GM12878 (cell line): ENCODE measurements at regions not wholly inside any gene's neighbourhood (a gene's known extent, or its start where the extent isn't known, plus 50 kb on each side); places are given as distances from the start of the nearest gene placed in this dataset.

Experiments
- ATAC-seq: fragments of 200-7000 bp; cut with Tn5 transposase; 3 replicates; pipeline ENCODE4 v1.9.1; 2020; ENCODE audit warnings: mild to moderate bottlenecking, moderate library complexity
- BruUV-seq: library from RNA; stranded (reverse); fragments of 400-500 nt; replicated peaks from 2 replicates; lab custom pipeline; 2021; lab: Mats Ljungman, UMichigan
- CTCF ChIA-PET: fragments of 300-600 bp; sonication (Branson Sonifier 250); formaldehyde crosslinking; extraction: SDS; loops from one replicate; lab custom pipeline; 2021; ENCODE audit warnings: inconsistent platforms; lab: Yijun Ruan, JAX
- POLR2A ChIA-PET: fragments of 350-600 bp; formaldehyde crosslinking; extraction: SDS; loops from one replicate; lab custom pipeline; 2021; ENCODE audit warnings: inconsistent platforms; lab: Charles Lee
- RAD21 ChIA-PET: fragments of 300-600 bp; sonication (Branson Sonifier 250); formaldehyde crosslinking; loops from one replicate; lab custom pipeline; 2023; ENCODE audit warnings: antibody characterized with exemption; ENCODE audit not compliant: unreplicated experiment; lab: Charles Lee
- SMC1A ChIA-PET: fragments of 300-600 bp; sonication (Branson Sonifier 250); formaldehyde crosslinking; loops from one replicate; lab custom pipeline; 2023; ENCODE audit not compliant: unreplicated experiment, uncharacterized antibody; lab: Charles Lee
- DNase-seq: peaks from one replicate; pipeline ENCODE4 v3.0.0-alpha.2; 2011; ENCODE audit warnings: low read depth, low spot score
- FAIRE-seq: peaks from 3 replicates; lab custom pipeline; 2011; peaks lifted over from hg19 to GRCh38; lab: Jason Lieb, UNC
- H2AFZ ChIP-seq: 2 replicates; pipeline ENCODE4 v1.6.0; 2011; ENCODE audit warnings: low read depth, low read length, control low read depth; ENCODE audit not compliant: control insufficient read depth
- H3K27ac ChIP-seq: 2 replicates; pipeline ENCODE4 v1.5.1; 2011; ENCODE audit warnings: control low read depth; ENCODE audit not compliant: control insufficient read depth, insufficient read depth
- H3K27me3 ChIP-seq, 2 experiments: replicated peaks in 1 of 2; 2 replicates each; pipeline versions ENCODE4 v1.6.0 to v1.6.1; 2011; ENCODE audit warnings: low read length in 1 of 2; ENCODE audit not compliant: control insufficient read depth in 2 of 2, insufficient read depth in 2 of 2
- H3K36me3 ChIP-seq, 2 experiments: 2 replicates each; pipeline ENCODE4 v1.5.1; 2011; ENCODE audit warnings: low read length in 1 of 2; ENCODE audit not compliant: control insufficient read depth in 2 of 2, insufficient read depth in 2 of 2
- H3K4me1 ChIP-seq: 2 replicates; pipeline ENCODE4 v1.6.1; 2011; ENCODE audit warnings: mild to moderate bottlenecking, low read length, moderate library complexity, mixed read lengths; ENCODE audit not compliant: control insufficient read depth, insufficient read depth
- H3K4me2 ChIP-seq: 2 replicates; pipeline ENCODE4 v1.6.0; 2011; ENCODE audit warnings: control low read depth; ENCODE audit not compliant: control insufficient read depth, insufficient read depth
- H3K4me3 ChIP-seq: fragments of 200-600 bp; sonication (generic); 2 replicates; pipeline ENCODE4 v1.5.1; 2016
- H3K79me2 ChIP-seq: 2 replicates; pipeline ENCODE4 v1.6.0; 2011; ENCODE audit warnings: low read length; ENCODE audit not compliant: control insufficient read depth, insufficient read depth
- H3K9ac ChIP-seq: 2 replicates; pipeline ENCODE4 v1.8.0; 2011; ENCODE audit warnings: low read length, control low read depth, mixed read lengths; ENCODE audit not compliant: control insufficient read depth, insufficient read depth
- H3K9me3 ChIP-seq: replicated peaks from 3 replicates; pipeline ENCODE4 v1.5.1; 2011; ENCODE audit warnings: mild to moderate bottlenecking, low read length; ENCODE audit not compliant: control insufficient read depth, insufficient read depth
- H4K20me1 ChIP-seq: 2 replicates; pipeline ENCODE4 v1.6.0; 2011; ENCODE audit not compliant: control insufficient read depth, insufficient read depth
- ASH2L ChIP-seq: fragments of 300-600, 200-600 bp; sonication (generic); IDR thresholded peaks from 2 replicates; pipeline ENCODE4 v1.6.1; 2017; ENCODE audit warnings: low read depth, mild to moderate bottlenecking, borderline replicate concordance
- NBN ChIP-seq: fragments of 450-650 bp; IDR thresholded peaks from 2 replicates; pipeline ENCODE4 v1.6.1; 2016
- RELA ChIP-seq: fragments of 450-650 bp; IDR thresholded peaks from 2 replicates; pipeline ENCODE4 v1.8.0; 2014; ENCODE audit warnings: borderline replicate concordance; ENCODE audit not compliant: partially characterized antibody
- WGBS: methylation state at CpG from one replicate; pipeline ENCODE4 v1.1.6; 2016; ENCODE audit warnings: low lambda C conversion rate; ENCODE audit not compliant: insufficient replicate concordance, insufficient coverage; ENCODE audit errors: missing lambda C conversion rate; 5-methylcytosine and 5-hydroxymethylcytosine counted together
- in situ Hi-C: fragments of 300-500 bp; cut with MboI; formaldehyde crosslinking; loops from 9 replicates; pipeline ENCODE4 v1.14.3; 2018; ENCODE audit warnings: mixed read lengths
- intact Hi-C: fragments of 100-400 bp; cut with micrococcal nuclease; formaldehyde crosslinking; loops from one replicate; pipeline ENCODE4 v1.14.2; 2022; ENCODE audit not compliant: unreplicated experiment
- TF ChIP-seq, protein P1 (sequence below): fragments of 450-650 bp; IDR thresholded peaks from 2 replicates; pipeline ENCODE4 v1.6.1; 2017; ENCODE audit warnings: mild to moderate bottlenecking, moderate library complexity

DNA sequence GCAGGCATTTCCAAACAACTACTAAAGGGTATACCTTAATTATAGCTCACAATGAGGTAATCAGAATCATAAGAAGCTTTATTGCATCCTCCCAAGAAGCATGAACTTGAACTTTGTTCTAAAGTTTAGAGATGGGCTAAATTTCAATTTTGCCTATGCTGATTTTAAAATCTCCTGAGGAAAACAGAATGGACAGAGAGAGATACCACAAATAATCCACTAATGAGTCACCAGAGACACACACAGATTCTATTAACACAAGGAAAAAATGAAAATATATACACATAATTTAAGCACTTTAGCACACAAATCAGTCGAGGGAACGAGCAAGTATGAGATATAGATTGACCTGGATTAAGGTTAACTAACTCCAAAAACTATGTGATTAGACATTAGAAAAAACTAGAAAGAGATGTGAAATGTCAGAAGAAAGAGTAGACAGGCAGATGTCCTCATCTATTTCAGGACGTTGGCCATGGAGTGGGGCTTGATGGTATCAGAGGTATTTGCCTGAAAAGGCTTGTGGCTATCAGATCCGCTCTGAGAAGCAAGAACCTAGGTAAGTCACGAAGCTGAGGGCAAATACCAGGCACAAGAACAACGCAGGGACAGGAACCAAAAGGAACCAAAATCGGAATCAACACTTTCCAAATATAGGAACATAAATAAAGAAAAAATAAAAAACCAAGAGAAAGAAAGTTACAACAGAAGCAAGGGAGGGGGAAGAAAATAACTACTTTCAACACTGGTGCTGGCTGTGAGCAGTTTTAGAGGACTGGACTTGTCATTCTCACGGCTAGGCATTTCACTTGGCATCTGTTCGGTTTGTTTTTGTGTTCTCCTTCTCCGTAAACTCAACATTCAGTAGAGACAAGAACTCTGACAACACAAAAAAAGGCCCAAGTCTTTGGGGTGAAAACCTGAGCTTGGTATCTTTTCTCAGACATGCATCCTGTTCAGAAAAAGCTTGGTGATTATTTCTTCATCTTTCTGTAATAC, 294.6 kb upstream of the PUM3 start (continued):
- TF ChIP-seq, protein P1, sequence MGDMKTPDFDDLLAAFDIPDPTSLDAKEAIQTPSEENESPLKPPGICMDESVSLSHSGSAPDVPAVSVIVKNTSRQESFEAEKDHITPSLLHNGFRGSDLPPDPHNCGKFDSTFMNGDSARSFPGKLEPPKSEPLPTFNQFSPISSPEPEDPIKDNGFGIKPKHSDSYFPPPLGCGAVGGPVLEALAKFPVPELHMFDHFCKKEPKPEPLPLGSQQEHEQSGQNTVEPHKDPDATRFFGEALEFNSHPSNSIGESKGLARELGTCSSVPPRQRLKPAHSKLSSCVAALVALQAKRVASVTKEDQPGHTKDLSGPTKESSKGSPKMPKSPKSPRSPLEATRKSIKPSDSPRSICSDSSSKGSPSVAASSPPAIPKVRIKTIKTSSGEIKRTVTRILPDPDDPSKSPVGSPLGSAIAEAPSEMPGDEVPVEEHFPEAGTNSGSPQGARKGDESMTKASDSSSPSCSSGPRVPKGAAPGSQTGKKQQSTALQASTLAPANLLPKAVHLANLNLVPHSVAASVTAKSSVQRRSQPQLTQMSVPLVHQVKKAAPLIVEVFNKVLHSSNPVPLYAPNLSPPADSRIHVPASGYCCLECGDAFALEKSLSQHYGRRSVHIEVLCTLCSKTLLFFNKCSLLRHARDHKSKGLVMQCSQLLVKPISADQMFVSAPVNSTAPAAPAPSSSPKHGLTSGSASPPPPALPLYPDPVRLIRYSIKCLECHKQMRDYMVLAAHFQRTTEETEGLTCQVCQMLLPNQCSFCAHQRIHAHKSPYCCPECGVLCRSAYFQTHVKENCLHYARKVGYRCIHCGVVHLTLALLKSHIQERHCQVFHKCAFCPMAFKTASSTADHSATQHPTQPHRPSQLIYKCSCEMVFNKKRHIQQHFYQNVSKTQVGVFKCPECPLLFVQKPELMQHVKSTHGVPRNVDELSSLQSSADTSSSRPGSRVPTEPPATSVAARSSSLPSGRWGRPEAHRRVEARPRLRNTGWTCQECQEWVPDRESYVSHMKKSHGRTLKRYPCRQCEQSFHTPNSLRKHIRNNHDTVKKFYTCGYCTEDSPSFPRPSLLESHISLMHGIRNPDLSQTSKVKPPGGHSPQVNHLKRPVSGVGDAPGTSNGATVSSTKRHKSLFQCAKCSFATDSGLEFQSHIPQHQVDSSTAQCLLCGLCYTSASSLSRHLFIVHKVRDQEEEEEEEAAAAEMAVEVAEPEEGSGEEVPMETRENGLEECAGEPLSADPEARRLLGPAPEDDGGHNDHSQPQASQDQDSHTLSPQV = no peak

DNA sequence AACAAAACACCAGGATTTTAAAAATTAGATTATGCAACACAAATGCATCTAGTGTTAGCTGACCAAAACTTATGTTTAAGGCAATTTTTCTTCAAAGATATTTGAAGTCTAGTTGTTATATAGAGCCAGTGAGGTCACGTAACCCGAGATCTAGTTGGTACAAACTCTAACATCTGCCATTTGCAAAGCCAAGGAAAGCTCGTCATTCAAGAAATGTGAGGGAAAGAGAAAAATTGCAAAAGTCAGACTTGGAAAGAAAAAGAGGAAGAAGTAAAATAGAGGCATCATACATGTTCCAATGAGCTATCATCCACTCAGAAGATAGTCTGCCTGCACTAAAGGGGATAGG, 293.4 kb upstream of the PUM3 start:
- RAD21 ChIA-PET = no interaction called here
- no peak overlapping the region for H3K4me2 ChIP-seq
- intact Hi-C loops (no loop called here), in situ Hi-C loops (no loop called here)
- H3K9me3 ChIP-seq = no peaks in the 10 kb centered on the region
- no peak overlapping the region for H3K9ac ChIP-seq
- POLR2A ChIA-PET = no interaction called here
- DNase-seq (no peak), ATAC-seq (no peak), FAIRE-seq (no peak)
- no TSS peak for BruUV-seq
- H3K27ac ChIP-seq = no peak overlapping the region
- H4K20me1 ChIP-seq = no peaks in the 10 kb centered on the region
- H3K4me1 ChIP-seq = no peaks in the 10 kb centered on the region
- H3K36me3 ChIP-seq = no peaks in the 10 kb centered on the region
- CTCF ChIA-PET = no interaction called here
- SMC1A ChIA-PET = no interaction called here
- H3K27me3 ChIP-seq = no peaks in the 10 kb centered on the region; a peak in 1 of 4 replicates
- H3K79me2 ChIP-seq = no peaks in the 10 kb centered on the region
- no peak overlapping the region for H2AFZ ChIP-seq
- H3K4me3 ChIP-seq = no peak overlapping the region
- WGBS = 0% methylated on average over 3 of the region's 3 CpGs
- TF ChIP-seq RELA (no peak), ASH2L (no peak), NBN (no peak)
